ENCODE measurements at regions not wholly inside any gene's neighbourhood (a gene's known extent, or its start where the extent isn't known, plus 50 kb on each side); places are given as distances from the start of the nearest gene placed in this dataset.

- DNase-seq (peak in 2 of 3 donors; percentile 65 to 76), ATAC-seq (ENCODE audit: insufficient read depth, low FRiP score) (no peak)
- WGBS, 2 donors: 56 to 77% methylated on average over 5 of the region's 5 CpGs
- Histone ChIP-seq H3K9me3 (ENCODE audit: control insufficient read depth in 4 of 4, insufficient read depth in 3 of 4, low read length in 3 of 4) (no peaks in the 10 kb centered on the region), H3K4me3 (no peak overlapping the region), H3K36me3 (ENCODE audit: control insufficient read depth in 4 of 4, insufficient read depth in 4 of 4, low read length in 4 of 4) (no peaks in the 10 kb centered on the region), H3K27me3 (ENCODE audit: control insufficient read depth in 3 of 3, insufficient read depth in 3 of 3, low read length in 2 of 3) (no peaks in the 10 kb centered on the region), H3K9ac (ENCODE audit: insufficient read depth in 1 of 2, low read length in 2 of 2) (no peak overlapping the region), H3K4me1 (ENCODE audit: control insufficient read depth in 5 of 5, insufficient read depth in 5 of 5, low read length in 5 of 5) (peaks cover 0 to 24% (median 4%) of the 10 kb centered on the region in 5 donors), H3K27ac (ENCODE audit: low read depth in 1 of 2, low read length in 1 of 2) (peak overlapping the region in 1 of 2 donors; percentile 29)
- TF ChIP-seq CTCF (IDR thresholded peaks at IDR 0.05; ENCODE audit: control extremely low read depth, extremely low read depth): no peak
Observed at GRCh38 chr6:23445157-23445710, 680.8 kb upstream of the NRSN1 start.

- ATAC-seq (ENCODE audit: insufficient read depth, low FRiP score) (no peak), DNase-seq (peak in 2 of 3 donors; percentile 84 to 86)
- no peak overlapping the region for H3K4me3 ChIP-seq
- no peak overlapping the region for H3K9ac ChIP-seq (ENCODE audit: insufficient read depth in 1 of 2, low read length in 2 of 2)
- peaks cover 0 to 24% (median 4%) of the 10 kb centered on the region in 5 donors for H3K4me1 ChIP-seq (ENCODE audit: control insufficient read depth in 5 of 5, insufficient read depth in 5 of 5, low read length in 5 of 5)
- 64 to 66% methylated on average over 4 of the region's 4 CpGs for WGBS, 2 donors
- no peaks in the 10 kb centered on the region for H3K9me3 ChIP-seq (ENCODE audit: control insufficient read depth in 4 of 4, insufficient read depth in 3 of 4, low read length in 3 of 4)
- no peak overlapping the region for H3K27ac ChIP-seq (ENCODE audit: low read depth in 1 of 2, low read length in 1 of 2)
- no peaks in the 10 kb centered on the region for H3K27me3 ChIP-seq (ENCODE audit: control insufficient read depth in 3 of 3, insufficient read depth in 3 of 3, low read length in 2 of 3)
- no peak for TF ChIP-seq CTCF (IDR thresholded peaks at IDR 0.05; ENCODE audit: control extremely low read depth, extremely low read depth)
- no peaks in the 10 kb centered on the region for H3K36me3 ChIP-seq (ENCODE audit: control insufficient read depth in 4 of 4, insufficient read depth in 4 of 4, low read length in 4 of 4)
Observed at GRCh38 chr6:23446469-23446967, 679.5 kb upstream of the NRSN1 start.

GRCh38 chr6:23447731-23448130, 678.3 kb upstream of the NRSN1 start:
- no peak for TF ChIP-seq CTCF (IDR thresholded peaks at IDR 0.05; ENCODE audit: control extremely low read depth, extremely low read depth)
- Histone ChIP-seq H3K9me3 (ENCODE audit: control insufficient read depth in 4 of 4, insufficient read depth in 3 of 4, low read length in 3 of 4) (no peaks in the 10 kb centered on the region), H3K9ac (ENCODE audit: insufficient read depth in 1 of 2, low read length in 2 of 2) (no peak overlapping the region), H3K4me3 (no peak overlapping the region), H3K4me1 (ENCODE audit: control insufficient read depth in 5 of 5, insufficient read depth in 5 of 5, low read length in 5 of 5) (peaks cover 0 to 24% (median 4%) of the 10 kb centered on the region in 5 donors), H3K36me3 (ENCODE audit: control insufficient read depth in 4 of 4, insufficient read depth in 4 of 4, low read length in 4 of 4) (no peaks in the 10 kb centered on the region), H3K27ac (ENCODE audit: low read depth in 1 of 2, low read length in 1 of 2) (no peak overlapping the region), H3K27me3 (ENCODE audit: control insufficient read depth in 3 of 3, insufficient read depth in 3 of 3, low read length in 2 of 3) (no peaks in the 10 kb centered on the region)
- DNase-seq (no peak), ATAC-seq (ENCODE audit: insufficient read depth, low FRiP score) (no peak)

GRCh38 chr6:23448281-23448680, 677.7 kb upstream of the NRSN1 start:
- no peak for TF ChIP-seq CTCF (IDR thresholded peaks at IDR 0.05; ENCODE audit: control extremely low read depth, extremely low read depth)
- ATAC-seq (ENCODE audit: insufficient read depth, low FRiP score) (no peak), DNase-seq (no peak)
- H3K9ac ChIP-seq (ENCODE audit: insufficient read depth in 1 of 2, low read length in 2 of 2): no peak overlapping the region
- H3K4me1 ChIP-seq (ENCODE audit: control insufficient read depth in 5 of 5, insufficient read depth in 5 of 5, low read length in 5 of 5): peaks cover 0 to 24% (median 4%) of the 10 kb centered on the region in 5 donors
- no peaks in the 10 kb centered on the region for H3K27me3 ChIP-seq (ENCODE audit: control insufficient read depth in 3 of 3, insufficient read depth in 3 of 3, low read length in 2 of 3)
- H3K36me3 ChIP-seq (ENCODE audit: control insufficient read depth in 4 of 4, insufficient read depth in 4 of 4, low read length in 4 of 4): no peaks in the 10 kb centered on the region
- no peak overlapping the region for H3K27ac ChIP-seq (ENCODE audit: low read depth in 1 of 2, low read length in 1 of 2)
- WGBS, 2 donors: 90 to 91% methylated on average over 2 of the region's 2 CpGs
- no peak overlapping the region for H3K4me3 ChIP-seq
- no peaks in the 10 kb centered on the region for H3K9me3 ChIP-seq (ENCODE audit: control insufficient read depth in 4 of 4, insufficient read depth in 3 of 4, low read length in 3 of 4)

Measured in lung (tissue), 11 donors.